ENCODE measurements at regions not wholly inside any gene's neighbourhood (a gene's known extent, or its start where the extent isn't known, plus 50 kb on each side); places are given as distances from the start of the nearest gene placed in this dataset.
"Not testable (repeated sequence)": the region's sequence is repeated elsewhere in the genome, so short reads cannot be mapped to it uniquely, and the experiment has no call there.

DNA sequence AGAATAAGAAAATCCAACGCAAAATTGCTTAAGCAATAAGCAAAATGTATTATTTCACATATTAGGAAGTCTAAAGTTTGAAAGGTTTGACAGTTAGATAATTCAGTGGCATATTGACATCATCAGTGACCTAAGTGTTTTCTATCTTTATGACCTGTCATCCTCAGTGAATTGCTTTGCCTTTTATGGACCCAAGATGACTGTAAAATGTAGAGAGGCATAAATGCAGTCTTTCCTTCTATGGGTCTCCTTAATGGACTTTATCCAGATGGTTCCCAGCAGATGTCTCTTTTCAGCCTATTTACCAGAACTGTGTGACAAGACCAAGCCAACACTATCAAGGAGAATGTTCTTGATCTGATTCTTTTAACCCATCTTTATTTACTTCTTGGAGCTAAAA lies 192.9 kb downstream of the SPDYE17 start:
- not testable (repeated sequence) for DNase-seq

DNA sequence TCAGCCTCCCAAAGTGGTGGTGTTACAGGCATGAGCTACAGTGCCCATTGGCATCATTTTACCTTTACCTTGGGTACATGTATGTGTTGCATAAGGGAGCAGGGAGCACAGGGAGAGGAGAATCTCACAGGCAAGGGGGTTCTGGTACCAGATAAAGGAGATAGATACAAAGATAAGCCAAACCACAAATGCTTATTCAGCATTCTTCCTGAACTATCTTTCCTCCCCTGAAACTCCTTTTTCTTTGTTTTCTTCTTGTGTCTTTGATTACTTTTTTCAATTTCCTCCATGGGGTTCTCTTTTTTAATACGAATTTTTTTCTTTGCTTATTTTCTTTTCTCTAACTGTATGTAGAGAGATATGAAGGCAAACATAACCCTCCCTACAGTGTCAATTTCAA lies 193.8 kb downstream of the SPDYE17 start:
- DNase-seq = not testable (repeated sequence)

DNA sequence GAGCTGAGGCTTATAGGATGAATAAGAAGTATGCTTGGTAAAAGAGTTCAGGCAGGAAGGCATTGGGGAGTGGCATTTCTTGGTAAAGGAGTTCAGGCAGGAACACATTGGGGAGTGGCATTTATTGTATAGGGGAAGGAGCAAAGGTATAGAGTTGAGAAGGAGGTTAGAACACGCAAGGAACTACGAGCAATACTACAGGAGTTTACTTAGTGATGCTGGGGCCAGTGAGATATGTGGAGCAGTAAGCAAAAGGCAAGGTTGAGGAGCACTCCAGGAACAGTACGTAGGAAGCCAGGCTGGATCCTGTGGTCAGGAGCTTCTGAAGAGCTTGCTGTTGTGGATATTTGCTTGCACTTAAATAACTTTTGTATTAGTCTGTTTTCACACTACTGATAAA lies 202.2 kb upstream of the POMZP3 start:
- DNase-seq = not testable (repeated sequence)

DNA sequence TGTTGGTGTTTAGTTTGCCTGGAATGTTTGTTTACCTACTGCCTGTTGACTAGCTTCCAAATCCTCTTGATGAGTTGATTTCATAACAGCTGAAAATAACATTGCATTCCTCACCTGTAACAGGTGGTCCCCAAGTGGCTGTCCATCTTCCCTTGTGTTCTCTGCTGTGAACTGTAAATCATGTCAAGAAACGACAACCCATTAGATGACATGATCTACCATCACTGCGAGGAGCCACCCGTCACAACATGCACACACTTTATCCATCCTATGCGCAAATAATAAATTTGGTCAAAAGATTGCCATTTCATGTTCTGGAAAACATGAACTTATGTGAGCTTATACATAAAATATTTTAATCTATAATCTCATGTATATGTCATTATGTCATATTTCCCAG lies 199.1 kb upstream of the POMZP3 start:
- DNase-seq = not testable (repeated sequence)

DNA sequence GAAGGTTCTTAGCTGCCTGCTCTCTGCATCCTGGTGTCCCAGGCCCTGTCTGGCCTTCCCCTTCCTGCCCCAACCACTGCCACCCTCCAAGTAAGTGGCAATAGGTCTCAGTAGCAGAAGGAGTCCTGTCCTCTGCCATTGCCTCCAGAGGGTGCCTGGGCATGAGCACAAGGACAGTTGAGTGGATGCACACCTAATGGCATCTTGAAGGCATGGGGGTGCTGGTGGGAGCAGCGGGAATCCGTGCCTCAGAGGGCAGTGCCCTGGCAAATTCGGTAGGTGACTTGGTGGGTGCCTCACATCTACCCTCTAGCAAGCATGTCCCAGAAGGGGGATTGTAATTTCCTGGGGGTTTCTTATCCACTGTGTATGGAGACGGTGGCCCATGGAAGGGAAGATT lies 182.8 kb upstream of the POMZP3 start:
- DNase-seq = not testable (repeated sequence)

DNA sequence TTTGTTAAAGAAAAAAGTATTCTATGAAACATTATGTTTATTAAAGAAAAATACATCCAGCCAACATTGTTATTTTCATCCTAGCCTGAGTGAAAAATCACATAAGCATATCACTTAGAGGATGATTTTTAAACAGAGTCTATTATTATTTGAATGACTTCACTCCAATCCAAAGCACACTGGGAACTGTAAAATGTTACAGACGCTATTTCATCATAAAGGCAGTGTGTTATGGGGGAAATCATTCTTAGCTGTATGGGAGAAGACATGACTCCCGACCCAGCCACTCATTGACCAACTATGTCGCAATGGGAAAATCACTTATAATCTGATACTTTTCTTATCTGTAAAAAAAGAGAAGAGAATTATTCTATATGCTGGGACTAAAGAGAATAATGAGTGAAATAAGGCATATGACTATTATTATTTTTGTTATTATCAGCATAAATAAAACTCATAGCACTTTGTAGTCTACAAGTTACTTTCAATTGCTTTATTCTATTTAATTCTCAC lies 180.6 kb upstream of the POMZP3 start:
- DNase-seq = not testable (repeated sequence)

DNA sequence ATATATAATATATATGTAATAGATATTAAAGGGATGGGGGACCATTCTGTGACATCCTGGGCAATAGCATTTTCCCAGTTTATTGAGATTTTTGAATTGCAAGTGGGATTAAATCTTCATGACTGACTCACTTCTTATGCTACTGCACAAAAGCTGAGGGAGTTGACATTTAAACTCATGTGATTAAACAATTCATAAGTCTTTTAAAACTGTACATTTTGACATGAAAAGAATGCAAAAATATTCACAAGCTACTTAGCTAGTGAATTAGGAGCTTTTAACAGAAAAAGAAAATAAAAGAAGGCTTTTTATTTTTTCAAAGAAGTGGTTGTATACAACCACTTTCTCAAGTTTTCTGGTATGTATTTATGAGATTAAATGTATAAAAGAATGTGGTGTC lies 179.4 kb upstream of the POMZP3 start:
- DNase-seq = not testable (repeated sequence)

DNA sequence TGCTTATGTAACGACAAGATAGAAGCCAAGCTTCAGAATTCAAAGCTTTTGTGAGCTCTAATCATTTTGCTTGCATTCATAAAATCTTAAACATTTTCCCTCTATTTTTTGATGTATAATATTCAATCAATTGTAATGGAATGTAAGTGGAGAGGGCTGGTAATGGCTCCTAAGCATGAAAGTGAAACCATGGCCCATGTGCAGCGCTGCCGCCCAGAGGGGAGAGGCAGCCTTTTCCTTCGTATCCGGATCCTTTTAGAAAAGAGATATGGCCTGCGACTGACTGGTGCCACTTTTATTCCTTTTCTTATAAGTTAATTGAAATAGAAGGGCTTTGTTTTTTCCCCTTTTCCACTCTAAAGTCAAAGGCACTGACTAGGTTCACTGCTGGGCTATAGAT lies 178.9 kb upstream of the POMZP3 start:
- not testable (repeated sequence) for DNase-seq

DNA sequence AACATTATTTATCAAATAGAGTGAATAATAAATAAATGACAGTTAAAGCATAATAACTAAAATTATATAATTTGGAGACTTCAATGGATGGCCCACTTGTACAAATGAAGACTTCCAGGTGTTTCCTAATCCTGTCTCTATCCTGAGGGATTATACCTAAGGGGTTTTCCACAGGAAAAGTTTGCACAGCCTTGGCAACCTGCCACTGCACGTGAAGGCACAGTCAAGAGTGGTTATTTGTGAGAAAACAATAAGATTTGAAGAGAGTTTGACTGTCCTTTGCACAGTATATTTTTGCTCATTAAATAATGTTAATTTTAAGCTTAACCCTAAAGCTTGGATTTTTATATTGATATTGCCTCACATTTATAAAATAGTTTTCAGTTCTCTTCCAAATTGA lies 178.2 kb upstream of the POMZP3 start:
- not testable (repeated sequence) for DNase-seq

DNA sequence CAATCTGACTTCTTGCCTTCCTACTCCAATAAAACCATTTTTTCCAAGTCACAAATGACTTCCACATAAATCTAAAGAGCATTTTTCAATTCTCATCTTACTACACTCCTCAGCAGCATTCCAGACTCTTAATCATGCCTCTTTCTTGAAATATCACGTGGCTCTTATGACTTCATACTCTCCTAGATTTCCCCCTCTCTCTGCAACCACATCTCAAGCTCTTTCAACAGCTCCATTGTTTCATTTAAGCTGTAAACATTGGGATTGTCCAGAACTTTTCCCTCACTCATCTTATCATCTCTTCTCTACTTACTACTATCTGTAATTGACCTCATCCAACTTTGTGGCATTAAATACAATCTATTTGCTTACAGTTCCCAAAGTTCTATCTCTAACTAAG lies 170.6 kb upstream of the POMZP3 start:
- DNase-seq = not testable (repeated sequence)

DNA sequence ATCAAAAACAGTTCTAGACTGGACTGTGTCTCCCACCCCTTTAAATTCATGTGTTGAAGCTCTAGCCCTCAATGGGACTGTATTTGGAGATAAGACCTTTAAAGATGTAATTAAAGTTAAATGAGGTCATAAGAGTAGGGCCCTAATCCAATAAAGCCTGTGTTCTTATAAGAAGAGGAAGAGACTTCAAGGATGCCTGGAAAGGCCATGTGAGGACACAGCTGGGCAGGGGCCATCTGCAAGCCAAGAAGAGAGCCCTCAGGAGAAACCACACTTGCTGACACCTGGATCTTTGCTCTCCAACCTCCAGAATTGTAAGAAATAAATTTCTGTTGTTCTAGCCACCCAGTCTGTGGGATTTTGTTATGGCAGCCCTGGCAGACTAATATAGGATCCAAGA lies 153.6 kb upstream of the POMZP3 start:
- not testable (repeated sequence) for DNase-seq

DNA sequence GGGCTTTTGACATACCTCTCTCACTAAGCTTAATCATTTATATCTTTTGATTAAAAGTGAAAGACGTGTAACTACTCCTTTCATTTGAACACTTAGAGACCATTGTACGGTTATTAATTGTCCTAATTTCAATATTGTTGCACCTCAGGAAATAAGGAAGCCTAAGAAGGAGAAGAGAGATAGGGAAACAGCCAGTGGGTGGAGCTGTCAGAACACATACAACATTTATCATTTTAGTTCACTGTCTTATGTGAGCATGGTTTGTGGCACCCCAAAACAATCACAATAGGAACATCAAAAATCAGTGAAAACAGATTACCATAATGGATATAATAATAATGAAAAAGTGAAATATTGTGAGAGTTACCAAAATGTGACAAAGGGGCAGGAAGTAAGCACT lies 147.2 kb upstream of the POMZP3 start:
- DNase-seq = not testable (repeated sequence)

DNA sequence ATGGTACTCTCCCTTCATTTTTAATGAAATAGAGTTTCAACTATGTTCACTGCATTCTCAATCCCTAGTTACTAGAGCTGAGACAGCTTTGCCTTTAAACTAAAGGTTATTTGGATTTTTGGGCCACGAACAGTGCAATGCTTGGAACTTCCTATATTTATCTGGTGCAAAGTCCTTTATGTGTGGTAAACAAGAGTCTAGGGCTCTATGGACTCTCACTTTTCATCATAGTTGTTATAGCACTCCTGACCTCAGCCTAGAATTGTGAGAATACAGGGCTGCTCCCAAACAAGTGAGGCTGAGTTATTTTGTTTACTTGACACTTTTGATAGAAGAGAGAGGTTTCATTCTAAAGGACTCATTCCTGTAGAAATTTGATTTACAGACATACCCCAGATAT lies 144.9 kb upstream of the POMZP3 start:
- DNase-seq = not testable (repeated sequence)

DNA sequence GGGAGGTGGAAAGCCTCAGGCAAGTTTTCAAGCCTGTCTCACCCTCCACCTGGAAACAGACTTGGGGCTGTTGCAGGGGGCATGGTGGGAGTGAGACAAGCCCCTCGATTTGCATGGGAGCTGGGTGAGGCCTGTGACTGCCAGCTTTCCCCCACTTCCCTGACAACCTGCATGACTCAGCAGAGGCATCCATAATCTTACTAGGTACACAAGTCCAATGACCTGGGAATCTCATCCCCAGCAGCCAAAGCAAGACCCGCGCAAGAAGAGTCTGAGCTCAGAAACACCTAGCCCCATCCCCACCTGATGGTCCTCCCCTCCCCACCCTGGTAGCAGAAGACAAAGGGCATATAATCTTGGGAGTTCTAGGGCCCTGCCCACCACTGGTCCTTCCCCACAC lies 136.9 kb upstream of the POMZP3 start:
- not testable (repeated sequence) for DNase-seq

DNA sequence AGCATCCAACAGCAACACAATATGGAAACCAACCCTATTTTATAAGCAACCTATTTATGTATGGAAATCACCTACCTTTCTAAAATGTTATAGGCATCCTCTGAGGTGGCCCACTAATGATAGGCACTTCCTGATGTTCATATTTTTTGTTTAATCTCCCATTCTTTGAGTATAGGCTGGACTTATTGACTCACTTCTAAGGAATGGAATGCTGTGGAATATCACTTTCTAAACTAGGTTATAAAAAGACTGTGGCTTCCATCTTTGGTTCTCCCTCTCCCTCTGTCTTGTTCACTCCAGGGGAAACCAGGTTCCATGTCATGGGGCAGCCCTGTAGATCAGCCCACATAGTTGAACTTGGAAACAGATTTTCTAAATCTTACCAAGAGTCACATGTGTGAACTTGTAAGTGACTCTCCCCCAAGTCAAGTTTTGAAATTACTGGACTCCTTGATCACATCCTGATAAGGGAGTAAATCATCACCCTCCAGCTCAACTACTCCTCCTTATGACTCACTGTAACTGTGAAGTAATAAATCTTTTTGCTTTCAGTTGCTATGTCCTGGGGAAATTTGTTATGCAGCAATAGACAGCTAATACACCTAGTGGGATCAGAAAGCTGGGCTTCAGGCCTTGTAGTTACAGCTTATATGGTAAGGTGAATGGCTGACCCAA lies 133.6 kb upstream of the POMZP3 start:
- DNase-seq = not testable (repeated sequence)

DNA sequence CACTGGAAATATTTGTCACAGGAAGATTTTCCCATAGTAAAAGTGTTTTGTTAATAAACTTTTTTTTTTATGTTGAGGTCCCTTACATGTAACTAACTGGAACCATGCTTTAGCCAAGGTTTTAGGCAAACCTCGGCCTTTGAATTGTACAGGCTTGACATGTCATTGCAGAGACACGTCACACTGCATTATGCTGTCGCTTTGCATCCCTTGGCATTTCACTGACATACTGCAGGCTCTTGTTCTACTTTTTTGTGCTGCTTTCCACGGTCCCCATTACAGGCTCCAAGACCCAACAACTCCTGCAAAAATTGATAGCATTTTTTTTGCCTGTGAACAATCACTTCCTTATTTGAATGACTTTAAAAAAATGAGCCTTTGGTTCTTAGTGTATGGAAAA lies 112.5 kb upstream of the POMZP3 start:
- DNase-seq = not testable (repeated sequence)

DNA sequence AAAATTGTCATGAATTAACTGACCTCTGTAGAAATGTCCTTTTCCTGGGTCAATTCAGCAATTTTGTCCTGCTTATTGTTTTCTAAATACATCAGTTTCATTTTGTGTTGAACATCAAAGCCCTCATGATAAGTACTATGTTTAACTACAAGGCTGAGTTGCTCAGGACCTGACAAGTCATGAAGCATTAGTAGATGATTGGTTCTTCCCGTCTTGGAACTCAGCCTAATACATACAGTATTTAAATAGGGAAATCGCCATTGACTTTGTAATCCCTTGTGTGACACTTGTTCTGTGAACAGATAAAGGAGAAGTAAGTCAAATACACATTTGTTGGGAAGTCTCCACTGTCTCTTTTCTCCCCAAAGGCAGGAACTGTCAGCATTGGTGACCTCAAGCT lies 109.6 kb upstream of the POMZP3 start:
- DNase-seq = peak; percentile 26

DNA sequence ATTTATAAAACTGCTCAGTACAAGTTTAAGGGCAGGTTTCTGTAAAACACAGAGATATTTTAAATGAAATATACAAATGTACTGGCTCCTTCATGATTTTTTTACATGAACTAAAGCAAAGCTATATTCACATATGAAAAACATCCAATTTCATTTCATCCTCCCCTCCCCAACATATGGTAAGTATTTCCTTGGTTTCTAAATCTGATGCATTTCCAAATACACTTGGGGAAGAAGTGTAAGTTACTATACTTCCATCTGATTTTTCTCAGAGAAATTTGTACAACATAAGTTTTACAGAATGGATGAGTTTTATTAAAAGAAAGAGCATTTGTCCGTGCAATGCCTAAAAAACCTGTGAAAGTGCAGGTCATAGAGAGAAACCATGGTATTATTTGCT lies 109.0 kb upstream of the POMZP3 start:
- DNase-seq = not testable (repeated sequence)

DNA sequence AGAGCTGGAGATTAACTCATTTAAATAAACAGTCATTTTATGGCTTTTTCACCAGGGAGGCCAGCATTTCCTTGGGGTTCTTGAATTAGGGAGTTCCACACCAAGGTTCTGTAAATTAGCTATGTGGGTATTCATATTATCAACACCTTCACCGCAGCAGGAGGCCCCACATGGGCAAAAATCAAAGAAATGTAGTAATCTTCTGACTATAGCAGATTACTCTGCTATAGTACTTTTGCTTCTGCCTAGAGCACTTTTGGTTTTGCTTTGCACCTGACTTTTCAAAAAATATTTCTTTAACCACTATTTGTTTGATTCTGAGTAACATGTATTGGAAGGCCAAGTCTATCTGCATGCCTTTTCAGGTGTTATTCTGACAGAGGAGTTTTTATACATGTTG lies 108.6 kb upstream of the POMZP3 start:
- DNase-seq = not testable (repeated sequence)

DNA sequence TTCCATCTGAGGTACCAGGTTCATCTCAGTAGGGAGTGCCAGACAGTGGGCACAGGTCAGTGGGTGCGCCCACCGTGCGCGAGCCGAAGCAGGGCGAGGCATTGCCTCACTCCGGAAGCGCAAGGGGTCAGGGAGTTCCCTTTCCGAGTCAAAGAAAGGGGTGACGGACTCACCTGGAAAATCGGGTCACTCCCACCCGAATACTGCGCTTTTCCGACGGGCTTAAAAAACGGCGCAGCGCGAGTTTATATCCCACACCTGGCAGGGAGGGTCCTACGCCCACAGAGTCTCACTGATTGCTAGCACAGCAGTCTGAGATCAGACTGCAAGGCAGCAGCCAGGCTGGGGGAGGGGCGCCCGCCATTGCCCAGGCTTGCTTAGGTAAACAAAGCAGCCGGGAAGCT lies 101.5 kb upstream of the POMZP3 start:
- not testable (repeated sequence) for DNase-seq

DNA sequence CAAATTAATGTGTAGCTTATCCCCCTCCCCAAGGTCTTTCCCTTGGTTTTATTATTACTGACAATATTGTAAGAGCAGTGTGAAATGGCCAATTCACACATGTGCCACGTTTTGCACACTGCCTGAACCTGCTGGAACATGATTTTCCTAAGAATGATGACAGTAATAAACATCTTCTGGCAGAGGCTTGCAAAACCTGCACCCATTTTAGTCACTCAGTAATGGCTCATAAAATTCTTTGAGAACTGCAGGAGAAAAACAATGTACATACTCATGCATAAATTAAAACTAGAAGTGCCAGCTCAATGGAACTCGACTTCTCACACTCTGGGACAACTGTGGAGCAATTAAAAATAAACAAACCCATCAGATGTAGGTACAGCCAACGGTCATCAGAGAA lies 96.8 kb upstream of the POMZP3 start:
- DNase-seq = not testable (repeated sequence)

DNA sequence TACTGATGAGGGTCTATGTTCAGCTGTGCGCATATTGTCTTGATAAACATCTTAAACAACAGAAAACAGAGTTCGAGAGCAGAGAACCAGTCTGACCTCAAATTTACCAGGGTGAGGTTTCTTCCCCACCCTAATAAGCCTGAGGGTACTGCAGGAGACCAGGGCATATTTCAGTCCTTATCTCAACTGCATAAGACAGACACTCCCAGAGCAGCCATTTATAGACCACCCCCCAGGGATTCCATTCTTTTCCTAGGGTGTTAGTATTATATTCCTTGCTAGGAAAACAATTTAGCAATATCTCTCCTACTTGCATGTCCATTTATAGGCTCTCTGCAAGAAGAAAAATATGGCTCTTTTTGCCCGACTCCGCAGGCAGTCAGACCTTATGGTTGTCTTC lies 89.5 kb upstream of the POMZP3 start:
- not testable (repeated sequence) for DNase-seq

DNA sequence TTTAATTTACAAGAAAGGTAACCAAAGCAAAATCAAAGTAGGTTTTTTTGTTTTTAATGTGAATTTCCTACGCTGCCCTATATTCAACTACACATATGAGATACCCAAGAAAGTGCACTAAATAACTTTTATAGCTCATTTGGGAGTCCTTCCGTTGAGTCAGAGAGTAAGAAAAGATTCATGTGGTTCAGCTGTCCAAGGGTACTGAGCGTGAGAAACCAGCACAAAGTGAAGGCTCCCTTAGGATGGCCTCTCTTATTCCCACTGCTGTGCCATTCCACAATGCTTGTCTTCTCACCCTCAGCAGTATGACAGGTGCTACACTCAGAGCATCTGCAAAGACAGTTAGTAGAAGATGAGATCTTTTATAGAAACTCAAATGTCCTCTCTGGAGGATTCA lies 85.8 kb upstream of the POMZP3 start:
- not testable (repeated sequence) for DNase-seq

DNA sequence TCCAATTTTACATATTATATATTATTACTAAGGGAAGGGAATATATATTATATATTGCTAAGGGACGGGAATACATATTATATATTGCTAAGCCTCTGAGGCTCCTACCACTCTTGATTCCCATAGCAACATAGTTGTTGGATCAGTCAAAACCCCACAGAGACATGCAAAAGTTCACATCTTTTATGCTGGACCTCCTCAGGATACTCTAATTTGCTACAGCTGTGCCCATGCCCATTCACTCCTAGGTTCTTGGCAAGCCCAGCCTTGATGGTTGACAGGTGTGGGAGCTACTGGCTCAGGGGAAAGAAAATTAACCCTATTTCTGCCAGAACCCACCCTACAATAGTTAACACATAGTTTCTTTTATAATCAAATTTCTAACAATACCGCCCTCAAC lies 84.6 kb upstream of the POMZP3 start:
- DNase-seq = peak; percentile 71

DNA sequence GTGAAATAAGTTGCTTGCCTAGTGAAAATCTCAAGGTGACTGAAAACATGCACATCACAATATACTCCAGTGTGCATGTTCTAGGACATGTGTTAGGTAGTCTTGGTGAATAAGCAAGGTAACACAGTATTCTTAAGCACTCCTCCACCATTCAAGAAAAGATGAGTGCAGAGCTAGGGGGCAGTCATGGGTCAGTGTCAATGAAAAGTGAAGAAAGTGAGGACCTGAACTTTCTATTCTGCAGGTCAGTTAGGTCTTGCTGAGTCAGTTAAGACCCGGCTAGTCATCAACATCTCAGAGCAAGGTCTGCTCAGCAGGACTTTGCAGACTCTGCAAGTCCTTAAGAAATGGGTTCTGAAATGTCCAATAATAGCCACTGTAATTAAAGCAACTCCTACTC lies 82.6 kb upstream of the POMZP3 start:
- DNase-seq = not testable (repeated sequence)

Measured in NCI-H146 (cell line).